Ureter (tissue), 1 donor: ENCODE measurements at regions not wholly inside any gene's neighbourhood (a gene's known extent, or its start where the extent isn't known, plus 50 kb on each side); places are given as distances from the start of the nearest gene placed in this dataset.
"Not testable (repeated sequence)": the region's sequence is repeated elsewhere in the genome, so short reads cannot be mapped to it uniquely, and the experiment has no call there.

Source experiments
- DNase-seq: peaks from one replicate; pipeline ENCODE4 v3.0.0-alpha.2; 2020; ENCODE audit warnings: low spot score
- donor health status: DM: yes; HTN: yes; CAD: no.

DNA sequence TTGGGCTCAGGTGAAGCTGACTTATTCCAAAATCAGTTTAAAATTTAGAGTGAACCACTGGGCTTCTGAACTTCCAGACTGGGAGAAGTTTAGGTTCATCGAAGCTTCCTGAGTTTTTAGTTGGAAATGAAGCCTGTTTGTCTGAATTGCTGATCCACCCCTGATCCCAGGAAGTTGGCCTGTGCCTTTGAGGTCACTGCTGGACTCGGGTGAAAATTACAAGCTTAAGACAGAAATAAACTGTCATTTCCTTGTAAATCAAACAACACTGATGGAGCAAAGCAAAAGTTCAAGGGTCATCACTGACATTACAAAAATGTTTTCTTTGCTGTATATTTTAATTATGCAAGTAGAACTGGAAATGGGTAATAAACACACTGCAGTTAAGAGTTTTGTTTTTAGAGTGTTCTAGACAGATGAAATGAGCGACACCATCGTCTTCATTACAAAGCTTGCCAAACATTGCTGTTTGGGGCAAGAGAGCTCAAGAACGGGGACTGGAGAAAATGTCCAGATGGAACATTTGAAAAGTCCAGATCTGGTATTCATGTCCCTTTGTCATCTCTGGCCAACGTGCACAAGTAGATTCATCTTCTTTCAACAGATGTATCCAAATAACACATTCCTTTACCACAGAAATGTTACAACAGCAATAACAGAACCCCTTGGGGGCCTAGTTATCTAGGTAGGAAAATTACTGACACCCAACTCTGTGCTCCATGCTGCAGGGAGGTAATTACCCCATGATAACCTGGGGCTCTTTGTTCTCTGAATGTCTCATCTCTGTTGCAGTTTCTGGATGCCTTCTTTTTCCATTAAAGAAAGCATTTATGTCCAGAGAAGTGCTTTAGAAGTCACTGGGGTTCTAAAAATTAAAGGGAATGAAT, 142.4 kb upstream of the ERCC6L2 start:
- DNase-seq = no peak

DNA sequence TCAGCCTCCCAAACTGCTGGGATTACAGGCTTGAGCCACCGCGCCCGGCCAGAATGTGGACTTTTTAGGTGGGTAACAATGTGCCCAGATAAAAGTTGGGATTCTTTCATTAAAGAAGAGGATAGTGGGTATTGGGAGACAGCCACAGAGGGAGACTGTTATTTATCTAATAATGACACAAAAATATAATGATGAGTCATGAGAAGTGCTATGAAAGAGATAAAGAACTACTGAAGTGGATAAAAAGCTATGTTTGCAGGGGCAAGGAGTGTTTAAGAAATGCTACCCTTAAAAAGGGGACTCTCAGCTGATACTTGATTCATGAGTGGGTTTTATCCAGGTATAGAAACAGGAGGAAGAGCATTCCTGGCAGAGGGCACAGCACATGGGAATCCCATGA, 143.6 kb upstream of the ERCC6L2 start:
- DNase-seq = no peak

DNA sequence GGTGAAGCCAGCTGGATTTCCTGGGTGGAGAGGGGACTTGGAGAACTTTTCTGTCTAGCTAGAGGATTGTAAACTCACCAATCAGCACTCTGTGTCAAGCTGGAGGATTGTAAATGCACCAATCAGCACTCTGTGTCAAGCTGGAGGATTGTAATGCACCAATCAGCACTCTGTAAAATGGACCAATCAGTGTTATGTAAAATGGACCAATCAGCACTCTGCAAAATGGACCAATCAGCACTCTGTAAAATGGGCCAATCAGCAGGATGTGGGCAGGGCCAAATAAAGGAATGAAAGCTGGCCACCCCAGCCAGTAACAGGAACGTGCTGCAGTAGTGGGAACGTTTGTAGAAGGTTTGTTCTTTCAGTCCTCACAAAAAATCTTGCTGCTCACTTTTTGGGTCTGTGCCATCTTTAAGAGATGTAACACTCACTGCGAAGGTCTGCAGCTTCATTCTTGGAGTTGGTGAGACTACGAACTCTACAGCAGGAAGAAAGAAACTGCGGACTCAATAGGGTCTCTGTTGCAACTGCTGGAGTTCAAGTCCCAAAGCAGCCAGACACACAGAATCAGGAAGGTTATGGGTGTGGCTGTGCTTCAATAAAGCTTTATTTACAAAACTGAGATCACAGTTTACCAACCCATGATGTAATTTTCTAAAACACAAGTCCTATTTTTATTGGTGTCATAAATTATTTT, 145.7 kb upstream of the ERCC6L2 start:
- no peak for DNase-seq

DNA sequence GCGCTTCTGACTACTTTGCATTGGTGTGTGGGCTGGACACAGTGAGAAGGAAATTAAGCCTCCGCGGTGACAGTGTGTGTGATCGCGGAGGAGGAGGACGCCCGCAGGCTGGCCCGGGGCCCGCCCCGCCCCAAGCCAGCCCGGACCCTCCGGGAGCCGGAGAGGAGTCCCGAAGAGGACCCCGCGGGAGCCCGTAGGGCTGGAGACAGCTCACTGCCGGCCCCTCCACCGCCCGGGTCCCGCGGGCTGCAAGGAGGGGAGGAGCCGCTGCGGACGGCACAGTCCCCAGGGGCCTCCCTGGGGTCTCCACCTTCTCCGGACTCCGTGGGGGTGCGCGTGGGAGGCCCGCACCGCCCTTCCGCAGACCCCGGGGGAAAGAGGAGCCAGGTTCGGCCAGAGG, 146.4 kb upstream of the ERCC6L2 start:
- DNase-seq = no peak

DNA sequence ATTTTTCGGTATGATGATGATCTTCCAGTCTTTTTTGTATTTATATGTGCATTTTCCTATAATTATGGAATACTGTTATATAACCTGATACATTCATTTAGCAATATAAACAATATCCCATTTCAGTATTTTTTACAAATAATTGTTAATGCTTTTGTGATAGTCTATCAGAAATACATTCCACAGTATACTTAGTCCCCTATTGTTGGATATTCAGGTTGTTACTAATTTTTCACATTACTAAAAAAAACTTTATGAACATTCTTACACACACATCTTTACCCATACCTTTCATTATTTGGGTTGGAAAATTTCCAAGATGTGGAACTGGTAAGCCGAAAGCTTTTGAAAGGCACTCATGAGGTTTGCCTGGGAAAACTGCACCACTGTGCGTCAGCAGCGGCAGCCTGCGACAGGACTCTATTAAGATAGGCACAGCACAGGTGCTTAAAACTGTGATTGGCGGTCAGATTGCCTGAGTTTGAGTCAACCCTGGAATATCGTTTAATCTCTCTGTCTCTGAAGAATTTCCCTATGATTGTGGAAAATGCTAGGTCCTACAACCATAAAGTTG, 147.5 kb upstream of the ERCC6L2 start:
- no peak for DNase-seq

DNA sequence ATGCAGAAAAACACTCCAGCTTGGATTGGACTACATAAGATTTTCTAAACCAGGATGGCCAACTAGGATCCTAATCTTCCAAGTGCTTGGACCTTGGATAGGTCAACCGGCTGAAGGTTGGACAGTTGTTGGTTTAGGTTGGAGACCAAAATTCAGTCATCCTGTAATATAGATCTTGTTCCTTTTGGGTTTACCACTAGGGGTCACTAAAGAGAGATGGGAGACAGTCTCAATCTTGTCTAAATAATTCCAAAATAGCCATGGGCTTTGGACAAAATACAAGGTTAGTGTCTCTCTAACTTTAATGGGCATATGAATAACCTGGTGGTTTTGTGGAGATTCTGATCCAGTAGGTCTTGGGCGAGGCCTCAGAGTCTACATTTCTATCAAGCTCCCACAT, 148.7 kb upstream of the ERCC6L2 start:
- no peak for DNase-seq

DNA sequence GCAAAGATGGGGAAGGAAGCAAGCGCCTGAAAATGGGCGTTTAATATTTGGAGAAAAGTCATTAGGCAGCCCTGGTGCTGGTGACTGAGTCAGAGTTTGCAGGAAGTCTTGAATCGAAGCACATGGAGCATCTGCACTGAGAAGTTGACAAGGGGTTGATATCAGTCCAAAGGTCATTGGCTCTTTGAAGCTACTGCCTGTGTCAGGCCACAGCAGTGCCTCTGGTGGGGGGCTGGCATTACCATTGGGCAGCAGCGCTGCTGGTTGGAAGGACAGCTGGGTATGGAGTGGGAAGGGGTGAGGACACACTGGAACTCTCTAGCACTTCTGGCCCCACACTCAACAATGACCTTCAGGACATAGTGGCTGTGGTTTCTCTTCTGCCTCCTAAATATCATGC, 150.4 kb upstream of the ERCC6L2 start:
- DNase-seq = no peak

DNA sequence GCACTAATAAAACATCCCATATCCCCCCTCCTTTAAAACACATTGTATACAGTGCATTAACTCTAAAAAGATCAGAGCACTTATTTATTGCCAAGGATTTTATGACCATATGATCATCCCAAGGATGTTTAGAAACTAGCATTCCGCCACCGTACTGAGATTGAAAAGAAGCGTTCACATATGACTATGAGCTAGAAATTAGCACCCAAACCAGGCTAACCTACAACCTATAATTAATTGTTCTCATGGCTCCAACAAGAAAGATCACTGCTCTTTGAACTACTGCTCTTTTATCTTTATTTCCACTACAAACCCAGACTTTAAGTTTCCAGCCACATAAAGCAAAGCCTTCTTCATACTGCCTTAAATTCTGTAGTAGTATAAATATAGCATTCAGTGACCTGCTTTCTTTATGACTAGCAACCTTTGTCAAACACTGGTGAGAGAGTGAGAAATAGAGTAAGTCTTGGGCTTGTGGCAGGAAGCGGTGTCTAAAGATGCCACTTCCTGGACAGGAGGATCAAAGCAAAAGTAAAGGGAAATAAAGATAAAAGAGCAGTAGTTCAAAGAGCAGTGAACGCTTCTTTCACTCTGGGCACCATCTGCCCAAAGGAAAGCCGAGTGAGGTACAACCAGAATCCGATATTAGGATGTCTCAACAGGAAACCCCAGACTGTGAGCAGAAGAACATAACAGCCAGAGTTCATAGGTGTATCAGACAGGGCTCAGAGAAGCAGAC, 151.1 kb upstream of the ERCC6L2 start:
- DNase-seq = no peak

DNA sequence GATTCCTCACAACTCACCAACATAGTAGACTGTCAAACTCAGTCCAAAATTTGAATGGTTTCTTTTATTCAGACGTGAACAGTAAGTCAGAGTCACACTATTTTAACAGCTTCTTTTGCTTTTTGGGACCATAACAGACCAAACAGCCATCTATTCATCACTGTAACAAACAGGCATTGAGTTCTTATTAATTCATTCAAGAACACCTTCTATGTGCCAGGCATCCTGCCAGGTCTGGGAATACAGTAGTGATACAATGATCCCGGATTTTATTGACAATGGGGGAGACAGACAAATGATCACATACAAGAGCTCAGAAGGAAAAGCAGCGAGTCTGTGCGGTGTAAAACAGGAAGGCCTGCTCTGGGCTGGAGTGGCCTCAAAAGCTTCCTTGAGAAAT, 153.3 kb upstream of the ERCC6L2 start:
- no peak for DNase-seq

DNA sequence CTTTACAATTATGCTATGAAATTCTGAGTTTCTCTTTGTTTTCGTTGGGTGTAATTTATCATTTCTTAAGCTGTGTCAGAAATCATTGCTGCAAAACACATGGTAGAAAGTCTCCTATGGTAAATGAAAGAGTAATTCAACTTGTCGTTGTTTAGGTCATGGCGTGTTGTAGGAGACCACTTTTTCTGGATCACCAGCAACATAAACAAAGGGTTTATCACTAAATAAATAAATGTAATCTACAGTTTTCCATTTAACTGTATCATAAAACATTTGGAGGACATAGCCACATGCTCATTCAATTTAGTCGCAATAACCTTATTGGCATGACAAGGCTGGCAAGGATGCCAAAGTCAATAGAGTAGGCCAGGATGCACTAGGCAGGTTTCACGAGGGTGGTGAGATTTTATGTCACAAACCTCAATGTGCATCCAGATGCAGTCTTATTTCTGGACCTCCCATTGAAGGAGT, 154.4 kb upstream of the ERCC6L2 start:
- no peak for DNase-seq

DNA sequence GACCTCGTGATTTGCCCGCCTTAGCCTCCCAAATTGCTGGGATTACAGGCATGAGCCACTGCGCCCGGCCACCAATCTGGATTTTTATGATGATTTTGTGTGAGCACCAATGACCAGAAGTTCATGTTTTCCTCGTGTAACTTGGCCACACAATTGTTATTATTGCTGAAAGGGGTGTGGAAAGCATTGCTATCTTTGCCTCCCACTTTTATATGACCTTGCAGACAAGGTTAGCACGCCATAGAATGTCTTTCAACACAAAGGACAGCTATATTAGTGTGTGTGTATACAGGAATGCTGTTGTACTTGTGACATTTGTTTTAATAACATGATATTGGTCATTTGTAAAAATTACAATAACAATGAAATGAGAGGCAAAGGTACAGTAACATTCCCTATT, 155.0 kb upstream of the ERCC6L2 start:
- DNase-seq = no peak

DNA sequence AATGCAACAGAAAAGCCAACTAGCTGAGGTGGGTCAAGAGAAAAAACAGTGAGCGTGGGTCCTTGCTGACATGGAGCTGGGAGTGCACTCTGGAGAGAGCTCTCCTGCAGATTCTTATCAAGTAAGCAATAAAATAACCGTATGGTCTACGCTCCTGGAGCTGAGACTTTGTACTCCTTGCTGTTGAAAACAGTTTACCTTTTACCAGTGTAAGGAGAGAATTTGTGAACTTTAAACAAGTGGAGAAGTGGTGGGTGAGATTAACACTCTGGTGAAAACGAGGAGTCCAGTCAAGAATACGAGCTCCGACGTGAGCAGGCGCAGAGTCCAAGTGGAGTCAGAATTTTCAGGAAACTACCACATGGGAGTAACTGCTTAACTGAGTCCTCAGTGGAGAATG, 156.1 kb upstream of the ERCC6L2 start:
- no peak for DNase-seq

DNA sequence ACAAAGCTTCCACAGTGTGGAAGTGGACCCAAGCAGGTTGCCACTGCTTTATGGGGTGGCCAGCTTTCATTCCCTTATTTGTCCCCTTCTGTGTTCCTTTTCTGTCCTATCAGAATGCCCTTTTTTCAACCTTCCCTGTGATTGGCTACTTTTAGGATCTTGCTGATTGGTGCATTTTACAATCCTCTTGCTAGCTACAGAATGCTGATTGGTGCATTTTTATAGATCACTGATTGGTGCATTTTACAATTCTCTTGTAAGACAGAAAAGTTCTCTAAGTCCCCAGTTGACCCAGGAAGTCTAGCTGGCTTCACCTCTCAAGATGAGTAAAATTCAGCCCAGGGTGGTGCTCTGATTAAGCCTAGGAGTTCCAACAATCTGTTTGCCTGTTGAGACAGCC, 157.2 kb upstream of the ERCC6L2 start:
- DNase-seq = no peak

DNA sequence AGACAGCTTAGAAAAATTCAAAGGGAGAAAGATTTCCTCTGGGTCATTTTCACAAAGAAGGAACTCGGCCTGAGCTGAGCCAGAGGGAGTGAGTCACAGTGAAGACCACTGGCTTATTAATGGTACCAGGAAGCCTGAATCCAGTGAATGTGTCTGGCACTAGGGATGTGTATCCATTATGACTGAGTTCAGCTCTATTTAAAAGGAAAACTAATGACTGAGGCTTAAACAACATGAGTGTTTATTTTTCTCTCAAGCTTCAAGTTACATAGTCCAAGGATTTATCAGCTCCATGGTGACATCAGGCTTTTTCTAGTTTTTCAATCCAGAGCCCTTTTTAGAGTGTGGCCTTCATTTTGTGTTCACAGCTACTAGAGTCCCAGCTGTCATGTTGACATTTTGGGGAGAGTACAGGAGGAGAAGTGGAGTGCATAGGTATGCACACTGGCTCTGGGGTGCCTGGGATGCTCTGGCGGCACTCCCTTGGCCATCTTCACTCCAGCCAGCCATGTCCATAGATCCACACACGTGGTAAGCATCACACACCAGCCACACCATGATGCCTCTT, 159.5 kb upstream of the ERCC6L2 start:
- DNase-seq = no peak

DNA sequence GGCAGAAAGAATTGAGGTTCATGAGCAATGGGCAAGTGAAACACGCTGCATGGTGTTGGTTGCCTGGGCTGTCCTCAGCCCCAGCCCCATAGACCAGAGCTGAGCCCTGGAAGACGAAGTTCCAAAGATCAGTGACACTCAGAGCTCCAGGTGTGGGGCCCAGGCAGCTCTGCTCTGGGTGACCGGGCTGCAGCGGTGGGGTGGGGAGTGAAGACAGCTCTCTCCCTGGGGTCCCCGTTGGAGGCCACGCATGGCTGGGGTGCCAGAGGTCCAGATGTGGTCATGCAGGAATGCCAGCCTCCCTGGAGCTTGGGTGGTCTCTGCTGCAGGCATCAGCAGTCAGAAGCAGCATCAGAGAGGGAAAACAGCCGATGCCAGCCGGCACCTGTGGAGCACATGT, 165.0 kb upstream of the ERCC6L2 start:
- DNase-seq = no peak

DNA sequence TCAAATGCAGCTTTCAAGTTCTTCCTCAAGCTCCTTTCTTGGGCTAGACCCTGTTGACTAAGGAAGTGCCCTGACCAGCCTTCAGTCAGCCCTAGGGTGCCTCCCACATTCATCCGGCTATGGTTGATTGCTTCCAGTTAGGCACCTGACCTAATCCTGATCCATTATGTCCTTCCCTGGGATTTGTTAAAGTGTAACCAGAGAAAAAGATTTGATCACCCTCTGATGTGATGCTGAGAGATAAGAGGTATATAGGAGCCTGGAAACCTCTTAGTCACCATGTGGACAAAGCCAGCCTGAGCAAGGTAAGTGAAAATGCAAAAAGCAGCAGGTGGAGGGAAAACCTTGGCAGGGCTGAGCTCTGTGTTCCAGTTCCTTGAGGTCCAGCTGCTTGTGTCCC, 178.8 kb upstream of the ERCC6L2 start:
- DNase-seq = no peak

DNA sequence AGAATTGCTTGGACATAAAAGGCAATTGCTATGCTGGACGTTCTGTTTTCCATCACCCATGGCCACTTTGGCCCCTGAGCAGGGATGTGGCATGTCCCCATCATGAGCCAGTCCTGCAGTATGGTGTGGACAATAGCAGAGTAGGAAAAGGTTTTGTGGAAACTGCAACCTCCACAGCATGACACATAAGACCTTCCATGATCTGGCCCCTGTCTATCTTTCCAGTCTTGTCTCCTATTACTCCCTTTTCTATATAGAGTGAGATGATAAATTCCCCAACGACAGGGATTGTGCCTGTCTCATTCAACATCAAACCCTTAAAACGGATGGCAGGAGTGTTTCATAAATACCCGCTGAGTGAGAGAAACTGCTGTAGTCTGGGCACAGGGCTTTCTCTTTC, 174.7 kb upstream of the PTCH1 start:
- DNase-seq = no peak

DNA sequence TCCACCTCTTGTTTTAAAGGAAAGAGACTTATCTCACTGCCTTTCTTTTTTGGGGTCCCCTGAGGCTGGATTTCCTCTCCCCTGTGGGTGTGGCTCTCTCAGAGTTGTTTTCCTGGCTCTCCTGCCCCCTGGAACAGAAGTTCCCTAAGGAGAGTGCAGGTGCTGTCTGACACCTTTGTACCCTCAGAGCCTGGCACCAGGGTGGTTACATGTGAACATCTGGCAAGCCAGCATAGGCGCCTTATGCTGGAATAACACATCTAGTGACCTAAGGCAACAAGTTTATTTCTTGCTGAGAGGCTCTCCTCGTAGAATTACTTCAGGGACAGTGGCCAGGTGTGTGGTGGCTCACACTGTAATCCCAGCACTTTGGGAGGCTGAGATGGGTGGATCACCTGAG, 172.9 kb upstream of the PTCH1 start:
- no peak for DNase-seq

DNA sequence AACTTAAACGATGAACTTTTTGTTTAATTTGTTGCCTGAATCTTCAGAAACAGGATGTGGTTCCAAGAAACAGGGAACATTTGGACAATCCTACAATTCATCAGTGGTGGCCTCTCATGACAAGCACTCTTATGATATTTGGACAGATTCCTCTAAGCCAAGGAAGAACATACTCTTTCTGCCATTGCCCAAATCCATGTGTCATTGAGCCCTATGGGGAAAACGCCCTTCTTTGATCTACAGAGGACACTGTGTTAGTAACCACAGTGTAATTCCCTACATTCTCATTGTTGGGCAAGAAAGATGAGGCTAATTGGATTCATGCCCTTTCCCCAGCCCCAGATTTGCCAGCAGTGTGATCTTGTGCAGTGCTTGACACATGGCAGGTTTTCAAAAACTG, 167.7 kb upstream of the PTCH1 start:
- no peak for DNase-seq

DNA sequence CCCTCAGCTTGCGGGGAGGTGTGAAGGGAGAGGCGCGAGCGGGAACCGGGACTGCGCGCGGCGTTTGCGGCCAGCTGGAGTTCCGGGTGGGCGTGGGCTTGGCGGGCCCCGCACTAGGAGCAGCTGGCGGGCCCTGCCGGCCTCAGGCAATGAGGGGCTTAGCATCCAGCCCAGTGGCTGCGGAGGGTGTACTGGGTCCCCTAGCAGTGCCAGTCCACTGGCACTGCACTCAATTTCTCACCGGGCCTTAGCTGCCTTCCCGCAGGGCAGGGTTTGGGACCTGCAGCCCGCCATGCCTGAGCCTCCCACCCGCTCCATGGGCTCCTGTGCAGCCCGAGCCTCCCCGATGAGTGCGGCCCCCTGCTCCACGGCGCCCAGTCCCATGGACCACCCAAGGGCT, 163.5 kb upstream of the PTCH1 start:
- not testable (repeated sequence) for DNase-seq

DNA sequence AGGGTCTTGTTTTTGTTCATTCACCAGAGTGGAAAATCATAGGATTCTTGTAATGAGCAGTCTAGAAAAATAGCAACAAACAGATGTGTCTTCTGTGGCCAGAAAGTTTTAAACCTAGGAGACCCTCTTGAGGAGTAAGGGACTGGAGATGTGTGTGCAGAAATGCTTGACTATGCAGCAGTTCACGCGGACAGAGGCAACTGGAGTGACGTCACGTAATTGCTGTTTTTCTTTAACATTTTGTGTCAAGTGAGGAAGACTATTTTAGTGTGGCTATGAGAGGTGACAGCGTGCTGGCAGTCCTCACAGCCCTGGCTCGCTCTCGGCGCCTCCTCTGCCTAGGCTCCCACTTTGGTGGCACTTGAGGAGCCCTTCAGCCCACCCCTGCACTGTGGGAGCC, 163.1 kb upstream of the PTCH1 start:
- DNase-seq = no peak

DNA sequence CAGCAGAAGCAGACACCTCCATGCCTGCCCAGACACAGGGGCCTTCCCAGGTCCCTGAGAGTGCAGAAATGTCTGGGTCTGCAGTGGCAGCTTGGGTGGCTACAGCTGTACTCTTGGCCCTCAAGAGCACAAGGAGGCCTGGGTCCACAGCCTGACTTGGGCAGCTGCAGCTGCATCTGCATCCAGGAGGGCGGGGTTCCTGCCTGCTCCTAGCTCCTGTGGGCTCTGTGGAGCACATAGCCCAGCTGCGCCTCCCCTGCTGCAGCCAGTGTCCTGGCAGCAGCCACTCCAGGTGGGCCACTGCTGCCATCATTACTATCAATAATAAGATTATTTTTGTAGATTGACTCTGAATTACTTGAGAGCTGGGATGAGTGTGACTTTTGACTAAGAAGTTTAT, 162.0 kb upstream of the PTCH1 start:
- no peak for DNase-seq
